ENCODE measurements at regions not wholly inside any gene's neighbourhood (a gene's known extent, or its start where the extent isn't known, plus 50 kb on each side); places are given as distances from the start of the nearest gene placed in this dataset.

DNA sequence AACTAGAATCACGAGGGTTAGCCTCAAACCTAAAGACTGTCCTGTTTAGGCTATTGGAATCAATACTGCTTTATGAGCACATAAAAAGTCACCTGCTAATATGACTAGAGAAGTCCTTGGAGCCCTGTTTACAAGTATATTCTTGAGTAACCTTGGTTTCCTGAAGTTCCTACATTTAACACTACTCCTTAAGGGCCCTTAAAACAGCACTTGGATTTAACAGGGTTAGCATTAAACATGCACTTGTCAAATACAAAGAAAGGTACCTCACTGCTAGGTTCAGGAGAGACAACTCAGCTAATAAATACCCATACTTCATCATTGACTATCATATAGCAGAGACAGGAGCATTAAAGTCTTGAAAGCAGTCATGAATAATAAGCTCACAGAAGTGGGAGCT is 96.7 kb downstream of the SLC5A7 start:
- ChIA-PET POLR2A (no interaction called here), RAD21 (ENCODE audit: low non-redundant PET in 1 of 2, low total read pairs in 2 of 2, uncharacterized antibody in 2 of 2, unreplicated experiment in 2 of 2) (no interaction called here), CTCF (no interaction called here)
- no peaks in the 10 kb centered on the region for H3K36me3 ChIP-seq (ENCODE audit: control insufficient read depth in 1 of 2, insufficient read depth in 2 of 2, low read length in 2 of 2)
- BruUV-seq (replicated peaks) = no TSS peak
- H3K79me2 ChIP-seq (ENCODE audit: insufficient read depth, low read length) = no peaks in the 10 kb centered on the region
- no peak overlapping the region for H3K27ac ChIP-seq (ENCODE audit: low read depth, low read length)
- TF ChIP-seq, protein P1, sequence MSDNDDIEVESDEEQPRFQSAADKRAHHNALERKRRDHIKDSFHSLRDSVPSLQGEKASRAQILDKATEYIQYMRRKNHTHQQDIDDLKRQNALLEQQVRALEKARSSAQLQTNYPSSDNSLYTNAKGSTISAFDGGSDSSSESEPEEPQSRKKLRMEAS (IDR thresholded peaks at IDR 0.05) = no peak
- no peak for TF ChIP-seq POLR2AphosphoS5 (IDR thresholded peaks at IDR 0.05; ENCODE audit: low read depth, low read length)
- TF ChIP-seq EZH2 (IDR thresholded peaks at IDR 0.05) = no peak
- TF ChIP-seq FOSL1 (IDR thresholded peaks at IDR 0.05; ENCODE audit: low read depth) = no peak
- no peak for TF ChIP-seq SIN3A (IDR thresholded peaks at IDR 0.05; ENCODE audit: low read depth)
- TF ChIP-seq RAD21 (IDR thresholded peaks at IDR 0.05; ENCODE audit: low read depth) = no peak
- TF ChIP-seq, protein P2, sequence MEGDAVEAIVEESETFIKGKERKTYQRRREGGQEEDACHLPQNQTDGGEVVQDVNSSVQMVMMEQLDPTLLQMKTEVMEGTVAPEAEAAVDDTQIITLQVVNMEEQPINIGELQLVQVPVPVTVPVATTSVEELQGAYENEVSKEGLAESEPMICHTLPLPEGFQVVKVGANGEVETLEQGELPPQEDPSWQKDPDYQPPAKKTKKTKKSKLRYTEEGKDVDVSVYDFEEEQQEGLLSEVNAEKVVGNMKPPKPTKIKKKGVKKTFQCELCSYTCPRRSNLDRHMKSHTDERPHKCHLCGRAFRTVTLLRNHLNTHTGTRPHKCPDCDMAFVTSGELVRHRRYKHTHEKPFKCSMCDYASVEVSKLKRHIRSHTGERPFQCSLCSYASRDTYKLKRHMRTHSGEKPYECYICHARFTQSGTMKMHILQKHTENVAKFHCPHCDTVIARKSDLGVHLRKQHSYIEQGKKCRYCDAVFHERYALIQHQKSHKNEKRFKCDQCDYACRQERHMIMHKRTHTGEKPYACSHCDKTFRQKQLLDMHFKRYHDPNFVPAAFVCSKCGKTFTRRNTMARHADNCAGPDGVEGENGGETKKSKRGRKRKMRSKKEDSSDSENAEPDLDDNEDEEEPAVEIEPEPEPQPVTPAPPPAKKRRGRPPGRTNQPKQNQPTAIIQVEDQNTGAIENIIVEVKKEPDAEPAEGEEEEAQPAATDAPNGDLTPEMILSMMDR (IDR thresholded peaks at IDR 0.05 in 2 of 3, conservative IDR thresholded peaks at IDR 0.05 in 1 of 3; ENCODE audit: borderline replicate concordance in 1 of 3, insufficient read depth in 1 of 3, low read depth in 2 of 3, low read length in 2 of 3) = no peak
- no peak for TF ChIP-seq TCF7L2 (IDR thresholded peaks at IDR 0.05; ENCODE audit: borderline replicate concordance, extremely low read depth, insufficient read depth, insufficient read length)
- no peak for TF ChIP-seq YY1 (IDR thresholded peaks at IDR 0.05; ENCODE audit: extremely low read depth, insufficient replicate concordance, low read depth, low read length)
- no peak for TF ChIP-seq EGR1 (IDR thresholded peaks at IDR 0.05; ENCODE audit: low read depth)
- TF ChIP-seq, protein P3, sequence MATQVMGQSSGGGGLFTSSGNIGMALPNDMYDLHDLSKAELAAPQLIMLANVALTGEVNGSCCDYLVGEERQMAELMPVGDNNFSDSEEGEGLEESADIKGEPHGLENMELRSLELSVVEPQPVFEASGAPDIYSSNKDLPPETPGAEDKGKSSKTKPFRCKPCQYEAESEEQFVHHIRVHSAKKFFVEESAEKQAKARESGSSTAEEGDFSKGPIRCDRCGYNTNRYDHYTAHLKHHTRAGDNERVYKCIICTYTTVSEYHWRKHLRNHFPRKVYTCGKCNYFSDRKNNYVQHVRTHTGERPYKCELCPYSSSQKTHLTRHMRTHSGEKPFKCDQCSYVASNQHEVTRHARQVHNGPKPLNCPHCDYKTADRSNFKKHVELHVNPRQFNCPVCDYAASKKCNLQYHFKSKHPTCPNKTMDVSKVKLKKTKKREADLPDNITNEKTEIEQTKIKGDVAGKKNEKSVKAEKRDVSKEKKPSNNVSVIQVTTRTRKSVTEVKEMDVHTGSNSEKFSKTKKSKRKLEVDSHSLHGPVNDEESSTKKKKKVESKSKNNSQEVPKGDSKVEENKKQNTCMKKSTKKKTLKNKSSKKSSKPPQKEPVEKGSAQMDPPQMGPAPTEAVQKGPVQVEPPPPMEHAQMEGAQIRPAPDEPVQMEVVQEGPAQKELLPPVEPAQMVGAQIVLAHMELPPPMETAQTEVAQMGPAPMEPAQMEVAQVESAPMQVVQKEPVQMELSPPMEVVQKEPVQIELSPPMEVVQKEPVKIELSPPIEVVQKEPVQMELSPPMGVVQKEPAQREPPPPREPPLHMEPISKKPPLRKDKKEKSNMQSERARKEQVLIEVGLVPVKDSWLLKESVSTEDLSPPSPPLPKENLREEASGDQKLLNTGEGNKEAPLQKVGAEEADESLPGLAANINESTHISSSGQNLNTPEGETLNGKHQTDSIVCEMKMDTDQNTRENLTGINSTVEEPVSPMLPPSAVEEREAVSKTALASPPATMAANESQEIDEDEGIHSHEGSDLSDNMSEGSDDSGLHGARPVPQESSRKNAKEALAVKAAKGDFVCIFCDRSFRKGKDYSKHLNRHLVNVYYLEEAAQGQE (IDR thresholded peaks at IDR 0.05; ENCODE audit: low read depth) = no peak
- TF ChIP-seq SP1 (IDR thresholded peaks at IDR 0.05; ENCODE audit: low read depth) = no peak
- TF ChIP-seq EZH2phosphoT487 (IDR thresholded peaks at IDR 0.05; ENCODE audit: borderline replicate concordance) = no peak
- TF ChIP-seq, protein P4, sequence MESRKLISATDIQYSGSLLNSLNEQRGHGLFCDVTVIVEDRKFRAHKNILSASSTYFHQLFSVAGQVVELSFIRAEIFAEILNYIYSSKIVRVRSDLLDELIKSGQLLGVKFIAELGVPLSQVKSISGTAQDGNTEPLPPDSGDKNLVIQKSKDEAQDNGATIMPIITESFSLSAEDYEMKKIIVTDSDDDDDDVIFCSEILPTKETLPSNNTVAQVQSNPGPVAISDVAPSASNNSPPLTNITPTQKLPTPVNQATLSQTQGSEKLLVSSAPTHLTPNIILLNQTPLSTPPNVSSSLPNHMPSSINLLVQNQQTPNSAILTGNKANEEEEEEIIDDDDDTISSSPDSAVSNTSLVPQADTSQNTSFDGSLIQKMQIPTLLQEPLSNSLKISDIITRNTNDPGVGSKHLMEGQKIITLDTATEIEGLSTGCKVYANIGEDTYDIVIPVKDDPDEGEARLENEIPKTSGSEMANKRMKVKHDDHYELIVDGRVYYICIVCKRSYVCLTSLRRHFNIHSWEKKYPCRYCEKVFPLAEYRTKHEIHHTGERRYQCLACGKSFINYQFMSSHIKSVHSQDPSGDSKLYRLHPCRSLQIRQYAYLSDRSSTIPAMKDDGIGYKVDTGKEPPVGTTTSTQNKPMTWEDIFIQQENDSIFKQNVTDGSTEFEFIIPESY (IDR thresholded peaks at IDR 0.05; ENCODE audit: extremely low read depth, insufficient replicate concordance, low read length) = no peak
- DNase-seq (ENCODE audit: low read depth, low spot score) (no peak), ATAC-seq (no peak)
- no peaks in the 10 kb centered on the region for H3K9me2 ChIP-seq (ENCODE audit: insufficient read depth)
- H3K27me3 ChIP-seq (ENCODE audit: insufficient read depth, low read length) = no peaks in the 10 kb centered on the region
- no peaks in the 10 kb centered on the region for H3K4me1 ChIP-seq (ENCODE audit: control insufficient read depth in 1 of 2, insufficient read depth in 2 of 2, low read length in 2 of 2)
- no peak overlapping the region for H3K4me2 ChIP-seq (ENCODE audit: low read length)
- no peaks in the 10 kb centered on the region for H4K20me1 ChIP-seq (ENCODE audit: insufficient read depth)
- intact Hi-C loops (cut with micrococcal nuclease) = no loop called here
- no peaks in the 10 kb centered on the region for H3K9me3 ChIP-seq (ENCODE audit: control insufficient read depth in 1 of 2, insufficient read depth in 1 of 2, low read depth in 1 of 2, low read length in 2 of 2)
- no peak overlapping the region for H3K4me3 ChIP-seq (replicated peaks in 1 of 2; ENCODE audit: low read depth in 1 of 2, low read length in 2 of 2)
- H2AFZ ChIP-seq (ENCODE audit: low read depth, low read length, poor library complexity, severe bottlenecking) = no peak overlapping the region
- no peak overlapping the region for H3K9ac ChIP-seq (ENCODE audit: low read length)

All from HCT116 (cell line).